ENCODE measurements at regions not wholly inside any gene's neighbourhood (a gene's known extent, or its start where the extent isn't known, plus 50 kb on each side); places are given as distances from the start of the nearest gene placed in this dataset.

GRCh38 chr6:105487040-105487790, 84.3 kb upstream of the PREP start:
- Histone ChIP-seq H3K4me3 (ENCODE audit: low read depth, low read length) (no peak overlapping the region), H3K27ac (ENCODE audit: extremely low read depth, low read depth, low read length) (no peak overlapping the region), H3K4me1 (ENCODE audit: control insufficient read depth, insufficient read depth, low read length) (peaks cover 12% of the 10 kb centered on the region), H3K36me3 (ENCODE audit: control insufficient read depth in 2 of 2, insufficient read depth in 1 of 2, low read length in 2 of 2) (no peaks in the 10 kb centered on the region), H3K9me3 (ENCODE audit: control insufficient read depth, insufficient read depth, low read depth, low read length) (no peaks in the 10 kb centered on the region)
- ChIA-PET CTCF (interaction anchor here (0.7 to 1.5 kb wide), 6 partner anchors 25 to 813 kb away, joined by 3 to 7 read pairs (median 4); no protein-coding TSS in a partner anchor), POLR2A (no interaction called here)
- TF ChIP-seq ZBTB6 (tag by site-specific recombination; IDR thresholded peaks at IDR 0.05) (no peak), ZNF335 (tag by site-specific recombination; conservative IDR thresholded peaks at IDR 0.05) (no peak), ZNF596 (tag by site-specific recombination; IDR thresholded peaks at IDR 0.05) (no peak), ZNF626 (tag by site-specific recombination; IDR thresholded peaks at IDR 0.05) (no peak), ZNF701 (tag by site-specific recombination; IDR thresholded peaks at IDR 0.05) (no peak), ZEB2 (tag by site-specific recombination; IDR thresholded peaks at IDR 0.05) (no peak), ZNF280C (tag by site-specific recombination; IDR thresholded peaks at IDR 0.05) (no peak), GLI2 (tag by site-specific recombination; IDR thresholded peaks at IDR 0.05; ENCODE audit: borderline replicate concordance, low read depth) (no peak), ZNF121 (tag by site-specific recombination; IDR thresholded peaks at IDR 0.05) (no peak), ZNF704 (tag by site-specific recombination; IDR thresholded peaks at IDR 0.05) (no peak)

- H3K27ac ChIP-seq (ENCODE audit: extremely low read depth, low read depth, low read length) = no peak overlapping the region
- no peaks in the 10 kb centered on the region for H3K36me3 ChIP-seq (ENCODE audit: control insufficient read depth in 2 of 2, insufficient read depth in 1 of 2, low read length in 2 of 2)
- ChIA-PET POLR2A (no interaction called here), CTCF (interaction anchor here (0.5 to 2.1 kb wide), 8 partner anchors 13 to 738 kb away, joined by 3 to 8 read pairs (median 5); partner anchors contain the start of gene PRDM1)
- H3K9me3 ChIP-seq (ENCODE audit: control insufficient read depth, insufficient read depth, low read depth, low read length) = no peaks in the 10 kb centered on the region
- peaks cover 16% of the 10 kb centered on the region for H3K4me1 ChIP-seq (ENCODE audit: control insufficient read depth, insufficient read depth, low read length)
- no peak for TF ChIP-seq BCL11A (tag by site-specific recombination; IDR thresholded peaks at IDR 0.05; ENCODE audit: low read depth)
- TF ChIP-seq ZSCAN16 (tag by site-specific recombination; IDR thresholded peaks at IDR 0.05) = no peak
- TF ChIP-seq ZNF214 (tag by site-specific recombination; IDR thresholded peaks at IDR 0.05; ENCODE audit: borderline replicate concordance) = no peak
- TF ChIP-seq REPIN1 (tag by site-specific recombination; IDR thresholded peaks at IDR 0.05; ENCODE audit: low read depth) = no peak
- no peak for TF ChIP-seq ZNF280C (tag by site-specific recombination; IDR thresholded peaks at IDR 0.05)
- no peak for TF ChIP-seq ZEB2 (tag by site-specific recombination; IDR thresholded peaks at IDR 0.05)
- no peak for TF ChIP-seq ZNF843 (tag by site-specific recombination; IDR thresholded peaks at IDR 0.05)
- TF ChIP-seq ZNF274 (IDR thresholded peaks at IDR 0.05; ENCODE audit: low read length) = no peak
- no peak for TF ChIP-seq ZNF274 (tag by site-specific recombination; IDR thresholded peaks at IDR 0.05; ENCODE audit: borderline replicate concordance)
- H3K4me3 ChIP-seq (ENCODE audit: low read depth, low read length) = no peak overlapping the region
Observed at GRCh38 chr6:105485456-105485855, 82.6 kb upstream of the PREP start.
